ENCODE measurements at regions not wholly inside any gene's neighbourhood (a gene's known extent, or its start where the extent isn't known, plus 50 kb on each side); places are given as distances from the start of the nearest gene placed in this dataset.

- no peak for TF ChIP-seq TOX (CRISPR knock-in tag; IDR thresholded peaks at IDR 0.05; ENCODE audit: borderline replicate concordance)
- TF ChIP-seq RARB (CRISPR knock-in tag; IDR thresholded peaks at IDR 0.05), result no peak
- TF ChIP-seq ZFP3 (CRISPR knock-in tag; IDR thresholded peaks at IDR 0.05), result no peak
- no peak for TF ChIP-seq OSR1 (CRISPR knock-in tag; IDR thresholded peaks at IDR 0.05)
- TF ChIP-seq TCF4 (CRISPR knock-in tag; IDR thresholded peaks at IDR 0.05; ENCODE audit: borderline replicate concordance), result no peak
- TF ChIP-seq ZNF565 (CRISPR knock-in tag; conservative IDR thresholded peaks at IDR 0.05; ENCODE audit: low read depth), result no peak
- TF ChIP-seq, protein P1, sequence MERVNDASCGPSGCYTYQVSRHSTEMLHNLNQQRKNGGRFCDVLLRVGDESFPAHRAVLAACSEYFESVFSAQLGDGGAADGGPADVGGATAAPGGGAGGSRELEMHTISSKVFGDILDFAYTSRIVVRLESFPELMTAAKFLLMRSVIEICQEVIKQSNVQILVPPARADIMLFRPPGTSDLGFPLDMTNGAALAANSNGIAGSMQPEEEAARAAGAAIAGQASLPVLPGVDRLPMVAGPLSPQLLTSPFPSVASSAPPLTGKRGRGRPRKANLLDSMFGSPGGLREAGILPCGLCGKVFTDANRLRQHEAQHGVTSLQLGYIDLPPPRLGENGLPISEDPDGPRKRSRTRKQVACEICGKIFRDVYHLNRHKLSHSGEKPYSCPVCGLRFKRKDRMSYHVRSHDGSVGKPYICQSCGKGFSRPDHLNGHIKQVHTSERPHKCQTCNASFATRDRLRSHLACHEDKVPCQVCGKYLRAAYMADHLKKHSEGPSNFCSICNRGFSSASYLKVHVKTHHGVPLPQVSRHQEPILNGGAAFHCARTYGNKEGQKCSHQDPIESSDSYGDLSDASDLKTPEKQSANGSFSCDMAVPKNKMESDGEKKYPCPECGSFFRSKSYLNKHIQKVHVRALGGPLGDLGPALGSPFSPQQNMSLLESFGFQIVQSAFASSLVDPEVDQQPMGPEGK (CRISPR knock-in tag; IDR thresholded peaks at IDR 0.05; ENCODE audit: borderline replicate concordance), result no peak
- TF ChIP-seq CREB5 (CRISPR knock-in tag; IDR thresholded peaks at IDR 0.05; ENCODE audit: low read depth), result no peak
- no peak for TF ChIP-seq ZFP30 (CRISPR knock-in tag; IDR thresholded peaks at IDR 0.05)
- TF ChIP-seq ZNF8 (CRISPR knock-in tag; IDR thresholded peaks at IDR 0.05), result no peak
- TF ChIP-seq CSDC2 (CRISPR knock-in tag; IDR thresholded peaks at IDR 0.05), result no peak
These were observed 274.0 kb upstream of the CDH9 start for GRCh38 chr5:27312291-27312893.

Measured in SK-N-SH treated with all-trans-retinoic acid at 6 μM for 48 hours (cell line).